GM12878 (cell line): ENCODE measurements at regions not wholly inside any gene's neighbourhood (a gene's known extent, or its start where the extent isn't known, plus 50 kb on each side); places are given as distances from the start of the nearest gene placed in this dataset.

Source experiments
- ATAC-seq: fragments of 200-7000 bp; cut with Tn5 transposase; 3 replicates; pipeline ENCODE4 v1.9.1; 2020; ENCODE audit warnings: mild to moderate bottlenecking, moderate library complexity
- BruUV-seq: library from RNA; stranded (reverse); fragments of 400-500 nt; replicated peaks from 2 replicates; lab custom pipeline; 2021; lab: Mats Ljungman, UMichigan
- CTCF ChIA-PET: fragments of 300-600 bp; sonication (Branson Sonifier 250); formaldehyde crosslinking; extraction: SDS; loops from one replicate; lab custom pipeline; 2021; ENCODE audit warnings: inconsistent platforms; lab: Yijun Ruan, JAX
- POLR2A ChIA-PET: fragments of 350-600 bp; formaldehyde crosslinking; extraction: SDS; loops from one replicate; lab custom pipeline; 2021; ENCODE audit warnings: inconsistent platforms; lab: Charles Lee
- RAD21 ChIA-PET: fragments of 300-600 bp; sonication (Branson Sonifier 250); formaldehyde crosslinking; loops from one replicate; lab custom pipeline; 2023; ENCODE audit warnings: antibody characterized with exemption; ENCODE audit not compliant: unreplicated experiment; lab: Charles Lee
- SMC1A ChIA-PET: fragments of 300-600 bp; sonication (Branson Sonifier 250); formaldehyde crosslinking; loops from one replicate; lab custom pipeline; 2023; ENCODE audit not compliant: unreplicated experiment, uncharacterized antibody; lab: Charles Lee
- DNase-seq: peaks from one replicate; pipeline ENCODE4 v3.0.0-alpha.2; 2011; ENCODE audit warnings: low read depth, low spot score
- FAIRE-seq: peaks from 3 replicates; lab custom pipeline; 2011; peaks lifted over from hg19 to GRCh38; lab: Jason Lieb, UNC
- H2AFZ ChIP-seq: 2 replicates; pipeline ENCODE4 v1.6.0; 2011; ENCODE audit warnings: low read depth, low read length, control low read depth; ENCODE audit not compliant: control insufficient read depth
- H3K27ac ChIP-seq: 2 replicates; pipeline ENCODE4 v1.5.1; 2011; ENCODE audit warnings: control low read depth; ENCODE audit not compliant: control insufficient read depth, insufficient read depth
- H3K27me3 ChIP-seq, 2 experiments: replicated peaks in 1 of 2; 2 replicates each; pipeline versions ENCODE4 v1.6.0 to v1.6.1; 2011; ENCODE audit warnings: low read length in 1 of 2; ENCODE audit not compliant: control insufficient read depth in 2 of 2, insufficient read depth in 2 of 2
- H3K36me3 ChIP-seq, 2 experiments: 2 replicates each; pipeline ENCODE4 v1.5.1; 2011; ENCODE audit warnings: low read length in 1 of 2; ENCODE audit not compliant: control insufficient read depth in 2 of 2, insufficient read depth in 2 of 2
- H3K4me1 ChIP-seq: 2 replicates; pipeline ENCODE4 v1.6.1; 2011; ENCODE audit warnings: mild to moderate bottlenecking, low read length, moderate library complexity, mixed read lengths; ENCODE audit not compliant: control insufficient read depth, insufficient read depth
- H3K4me2 ChIP-seq: 2 replicates; pipeline ENCODE4 v1.6.0; 2011; ENCODE audit warnings: control low read depth; ENCODE audit not compliant: control insufficient read depth, insufficient read depth
- H3K4me3 ChIP-seq: fragments of 200-600 bp; sonication (generic); 2 replicates; pipeline ENCODE4 v1.5.1; 2016
- H3K79me2 ChIP-seq: 2 replicates; pipeline ENCODE4 v1.6.0; 2011; ENCODE audit warnings: low read length; ENCODE audit not compliant: control insufficient read depth, insufficient read depth
- H3K9ac ChIP-seq: 2 replicates; pipeline ENCODE4 v1.8.0; 2011; ENCODE audit warnings: low read length, control low read depth, mixed read lengths; ENCODE audit not compliant: control insufficient read depth, insufficient read depth
- H3K9me3 ChIP-seq: replicated peaks from 3 replicates; pipeline ENCODE4 v1.5.1; 2011; ENCODE audit warnings: mild to moderate bottlenecking, low read length; ENCODE audit not compliant: control insufficient read depth, insufficient read depth
- H4K20me1 ChIP-seq: 2 replicates; pipeline ENCODE4 v1.6.0; 2011; ENCODE audit not compliant: control insufficient read depth, insufficient read depth
- EED ChIP-seq: sonication (generic); IDR thresholded peaks from 2 replicates; pipeline ENCODE4 v1.6.1; 2016; ENCODE audit warnings: antibody characterized with exemption, low read depth
- FOS ChIP-seq: IDR thresholded peaks from 3 replicates; pipeline ENCODE4 v1.6.1; 2011; ENCODE audit warnings: borderline replicate concordance; ENCODE audit not compliant: insufficient read length; ENCODE audit errors: extremely low read depth
- NBN ChIP-seq: fragments of 450-650 bp; IDR thresholded peaks from 2 replicates; pipeline ENCODE4 v1.6.1; 2016
- NFYB ChIP-seq: IDR thresholded peaks from 2 replicates; pipeline ENCODE4 v1.6.1; 2011; ENCODE audit warnings: low read depth, mild to moderate bottlenecking, low read length, improper control_type of control experiment, moderate library complexity; ENCODE audit not compliant: insufficient read depth
- SUPT20H ChIP-seq: IDR thresholded peaks from 2 replicates; pipeline ENCODE4 v1.6.1; 2011; ENCODE audit warnings: low read depth, mild to moderate bottlenecking, low read length, moderate library complexity, borderline replicate concordance; ENCODE audit not compliant: control insufficient read depth
- TCF12 ChIP-seq: IDR thresholded peaks from 2 replicates; pipeline ENCODE4 v1.6.1; 2011; ENCODE audit warnings: low read depth, mild to moderate bottlenecking, low read length
- WGBS: methylation state at CpG from one replicate; pipeline ENCODE4 v1.1.6; 2016; ENCODE audit warnings: low lambda C conversion rate; ENCODE audit not compliant: insufficient replicate concordance, insufficient coverage; ENCODE audit errors: missing lambda C conversion rate; 5-methylcytosine and 5-hydroxymethylcytosine counted together
- in situ Hi-C: fragments of 300-500 bp; cut with MboI; formaldehyde crosslinking; loops from 9 replicates; pipeline ENCODE4 v1.14.3; 2018; ENCODE audit warnings: mixed read lengths
- intact Hi-C: fragments of 100-400 bp; cut with micrococcal nuclease; formaldehyde crosslinking; loops from one replicate; pipeline ENCODE4 v1.14.2; 2022; ENCODE audit not compliant: unreplicated experiment
- TF ChIP-seq, protein P1 (sequence below), 3 experiments: IDR thresholded peaks in 2 of 3; conservative IDR thresholded peaks in 1 of 3; 2 replicates each; pipeline ENCODE4 v1.5.1; 2011; ENCODE audit warnings: low read depth in 3 of 3, low read length in 3 of 3, mild to moderate bottlenecking in 3 of 3, control low read depth in 2 of 3, moderate library complexity in 2 of 3, inconsistent platforms in 1 of 3, mixed read lengths in 1 of 3; ENCODE audit not compliant: control insufficient read depth in 2 of 3, insufficient read depth in 1 of 3; ENCODE audit errors: extremely low read depth in 1 of 3

GRCh38 chr11:106466521-106467080 lies 389.1 kb downstream of the AASDHPPT start:
- H3K36me3 ChIP-seq: no peaks in the 10 kb centered on the region
- H3K4me3 ChIP-seq: no peak overlapping the region
- ChIA-PET SMC1A (no interaction called here), RAD21 (no interaction called here), CTCF (no interaction called here), POLR2A (no interaction called here)
- H3K79me2 ChIP-seq: no peaks in the 10 kb centered on the region
- no peaks in the 10 kb centered on the region; a peak in 1 of 4 replicates for H3K27me3 ChIP-seq
- no peaks in the 10 kb centered on the region for H4K20me1 ChIP-seq
- ATAC-seq (no peak), FAIRE-seq (no peak), DNase-seq (no peak)
- in situ Hi-C loops (no loop called here), intact Hi-C loops (no loop called here)
- H3K9me3 ChIP-seq: no peaks in the 10 kb centered on the region
- no peak overlapping the region for H3K9ac ChIP-seq
- H3K27ac ChIP-seq: no peak overlapping the region
- H3K4me2 ChIP-seq: no peak overlapping the region
- H2AFZ ChIP-seq: no peak overlapping the region
- BruUV-seq: no TSS peak
- no peak for TF ChIP-seq NBN
- no peaks in the 10 kb centered on the region for H3K4me1 ChIP-seq
- 13% methylated on average over 5 of the region's 5 CpGs for WGBS

GRCh38 chr11:106467501-106467900 lies 390.0 kb downstream of the AASDHPPT start:
- Histone ChIP-seq H2AFZ (no peak overlapping the region), H3K4me1 (no peaks in the 10 kb centered on the region), H3K9me3 (no peaks in the 10 kb centered on the region), H3K79me2 (no peaks in the 10 kb centered on the region), H3K4me2 (no peak overlapping the region), H3K9ac (no peak overlapping the region), H3K4me3 (no peak overlapping the region), H3K27me3 (no peaks in the 10 kb centered on the region; a peak in 1 of 4 replicates), H4K20me1 (no peaks in the 10 kb centered on the region)
- CTCF ChIA-PET: interaction anchor here (0.6 kb wide), 1 partner anchor 311 kb away, joined by 3 read pairs; no protein-coding TSS in a partner anchor
- intact Hi-C loops: no loop called here
- RAD21 ChIA-PET: no interaction called here
- SMC1A ChIA-PET: interaction anchor here (1.3 kb wide), 1 partner anchor 16 kb away, joined by 3 read pairs; no protein-coding TSS in a partner anchor
- BruUV-seq: no TSS peak
- in situ Hi-C loops: no loop called here
- DNase-seq (no peak), FAIRE-seq (no peak), ATAC-seq (no peak)
- POLR2A ChIA-PET: no interaction called here
- no peak for TF ChIP-seq NFYB
- no peak for TF ChIP-seq TCF12
- TF ChIP-seq EED: no peak
- no peak for TF ChIP-seq SUPT20H
- TF ChIP-seq, protein P1, sequence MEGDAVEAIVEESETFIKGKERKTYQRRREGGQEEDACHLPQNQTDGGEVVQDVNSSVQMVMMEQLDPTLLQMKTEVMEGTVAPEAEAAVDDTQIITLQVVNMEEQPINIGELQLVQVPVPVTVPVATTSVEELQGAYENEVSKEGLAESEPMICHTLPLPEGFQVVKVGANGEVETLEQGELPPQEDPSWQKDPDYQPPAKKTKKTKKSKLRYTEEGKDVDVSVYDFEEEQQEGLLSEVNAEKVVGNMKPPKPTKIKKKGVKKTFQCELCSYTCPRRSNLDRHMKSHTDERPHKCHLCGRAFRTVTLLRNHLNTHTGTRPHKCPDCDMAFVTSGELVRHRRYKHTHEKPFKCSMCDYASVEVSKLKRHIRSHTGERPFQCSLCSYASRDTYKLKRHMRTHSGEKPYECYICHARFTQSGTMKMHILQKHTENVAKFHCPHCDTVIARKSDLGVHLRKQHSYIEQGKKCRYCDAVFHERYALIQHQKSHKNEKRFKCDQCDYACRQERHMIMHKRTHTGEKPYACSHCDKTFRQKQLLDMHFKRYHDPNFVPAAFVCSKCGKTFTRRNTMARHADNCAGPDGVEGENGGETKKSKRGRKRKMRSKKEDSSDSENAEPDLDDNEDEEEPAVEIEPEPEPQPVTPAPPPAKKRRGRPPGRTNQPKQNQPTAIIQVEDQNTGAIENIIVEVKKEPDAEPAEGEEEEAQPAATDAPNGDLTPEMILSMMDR (IDR thresholded peaks at IDR 0.05 in 2 of 3, conservative IDR thresholded peaks at IDR 0.05 in 1 of 3; ENCODE audit: control insufficient read depth in 2 of 3, extremely low read depth in 1 of 3, insufficient read depth in 1 of 3, low read depth in 3 of 3, low read length in 3 of 3): no peak
- no peak for TF ChIP-seq FOS
- TF ChIP-seq, all 136 proteins: peak for 0
- Histone ChIP-seq H3K27ac (no peak overlapping the region), H3K36me3 (no peaks in the 10 kb centered on the region)
